Astrocyte (in vitro differentiated cells and primary cell): ENCODE measurements at regions not wholly inside any gene's neighbourhood (a gene's known extent, or its start where the extent isn't known, plus 50 kb on each side); places are given as distances from the start of the nearest gene placed in this dataset.

Experiments used
- DNase-seq: peaks from one replicate; pipeline ENCODE4 v3.0.0-alpha.2; 2010; ENCODE audit warnings: low read depth
- FAIRE-seq: peaks from 2 replicates; lab custom pipeline; 2011; peaks lifted over from hg19 to GRCh38; lab: Jason Lieb, UNC
- H2AFZ ChIP-seq: 2 replicates; pipeline ENCODE4 v1.6.0; 2012; ENCODE audit warnings: low read depth, low read length, inconsistent platforms
- H3K27ac ChIP-seq: 2 replicates; pipeline ENCODE4 v1.5.1; 2011; ENCODE audit warnings: low read depth, low read length, inconsistent platforms
- H3K27me3 ChIP-seq: 2 replicates; pipeline ENCODE4 v1.6.0; 2011; ENCODE audit warnings: low read length, inconsistent platforms; ENCODE audit not compliant: insufficient read depth
- H3K36me3 ChIP-seq: 2 replicates; pipeline ENCODE4 v1.5.1; 2011; ENCODE audit warnings: low read length, inconsistent platforms; ENCODE audit not compliant: insufficient read depth
- H3K4me1 ChIP-seq: 2 replicates; pipeline ENCODE4 v1.5.1; 2011; ENCODE audit warnings: low read length, inconsistent platforms; ENCODE audit not compliant: insufficient read depth
- H3K4me2 ChIP-seq: 2 replicates; pipeline ENCODE4 v1.6.0; 2012; ENCODE audit warnings: low read length, inconsistent platforms
- H3K4me3 ChIP-seq: 2 replicates; pipeline ENCODE4 v1.5.1; 2011; ENCODE audit warnings: low read depth, mild to moderate bottlenecking, low read length, inconsistent platforms; ENCODE audit not compliant: insufficient read depth
- H3K79me2 ChIP-seq: 2 replicates; pipeline ENCODE4 v1.6.0; 2012; ENCODE audit warnings: mild to moderate bottlenecking, low read length, inconsistent platforms; ENCODE audit not compliant: insufficient read depth
- H3K9ac ChIP-seq: 2 replicates; pipeline ENCODE4 v1.6.0; 2012; ENCODE audit warnings: mild to moderate bottlenecking, low read length, inconsistent platforms
- H3K9me3 ChIP-seq: 2 replicates; pipeline ENCODE4 v1.5.1; 2012; ENCODE audit warnings: low read depth, mild to moderate bottlenecking, low read length, inconsistent platforms; ENCODE audit not compliant: insufficient read depth
- H4K20me1 ChIP-seq: 2 replicates; pipeline ENCODE4 v1.6.0; 2012; ENCODE audit warnings: low read length, inconsistent platforms; ENCODE audit not compliant: insufficient read depth
- H3K27ac Mint-ChIP-seq: one replicate; pipeline ENCODE4 v1.8.0; 2021; ENCODE audit warnings: mild to moderate bottlenecking, mixed read lengths; ENCODE audit not compliant: unreplicated experiment
- H3K27me3 Mint-ChIP-seq: one replicate; pipeline ENCODE4 v1.8.0; 2021; ENCODE audit warnings: low read depth, mixed read lengths; ENCODE audit not compliant: unreplicated experiment
- H3K36me3 Mint-ChIP-seq: one replicate; pipeline ENCODE4 v1.8.0; 2021; ENCODE audit warnings: low read depth, mixed read lengths; ENCODE audit not compliant: unreplicated experiment
- H3K4me1 Mint-ChIP-seq: one replicate; pipeline ENCODE4 v1.8.0; 2021; ENCODE audit warnings: low read depth, mixed read lengths; ENCODE audit not compliant: unreplicated experiment
- H3K4me3 Mint-ChIP-seq: one replicate; pipeline ENCODE4 v1.8.0; 2021; ENCODE audit warnings: mild to moderate bottlenecking, moderate library complexity, mixed read lengths; ENCODE audit not compliant: unreplicated experiment
- H3K9me3 Mint-ChIP-seq: one replicate; pipeline ENCODE4 v1.8.0; 2021; ENCODE audit warnings: mild to moderate bottlenecking, mixed read lengths; ENCODE audit not compliant: unreplicated experiment
- EZH2 ChIP-seq: IDR thresholded peaks from 2 replicates; pipeline ENCODE4 v1.6.1; 2012; ENCODE audit warnings: mild to moderate bottlenecking, low read length, inconsistent platforms; ENCODE audit not compliant: insufficient read depth
- TF ChIP-seq, protein P1 (sequence below): IDR thresholded peaks from 2 replicates; pipeline ENCODE4 v1.5.1; 2011; ENCODE audit warnings: low read depth, mild to moderate bottlenecking, inconsistent platforms, low read length, moderate library complexity; ENCODE audit not compliant: insufficient read depth

DNA sequence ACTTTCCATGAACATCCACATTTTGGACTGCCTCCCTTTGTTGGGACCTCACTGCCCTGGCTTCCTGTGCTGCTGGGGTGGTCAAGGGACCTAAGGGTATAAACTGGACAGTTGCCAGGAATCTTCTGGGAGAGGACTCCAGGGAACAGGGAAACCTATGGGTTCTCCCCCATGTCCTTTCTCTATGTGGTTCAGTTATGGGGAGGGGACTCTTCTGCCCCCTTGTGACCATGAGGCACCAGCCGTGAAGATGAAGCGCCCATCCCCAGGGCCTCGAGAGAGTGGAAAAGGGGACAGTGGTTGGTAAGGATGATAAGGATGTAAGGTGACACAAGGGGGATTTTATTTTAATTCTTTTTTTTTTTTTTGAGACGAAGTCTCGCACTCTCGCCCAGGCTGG, 177.0 kb upstream of the TMEM132C start:
- Histone ChIP-seq H2AFZ (no peak overlapping the region), H3K27me3 (peaks cover 10% of the 10 kb centered on the region), H3K9me3 (no peaks in the 10 kb centered on the region), H3K4me2 (no peak overlapping the region), H3K4me1 (no peaks in the 10 kb centered on the region), H3K9ac (no peak overlapping the region), H3K36me3 (no peaks in the 10 kb centered on the region), H4K20me1 (no peaks in the 10 kb centered on the region), H3K79me2 (no peaks in the 10 kb centered on the region), H3K4me3 (no peak overlapping the region), H3K27ac (no peak overlapping the region)
- TF ChIP-seq, protein P1, sequence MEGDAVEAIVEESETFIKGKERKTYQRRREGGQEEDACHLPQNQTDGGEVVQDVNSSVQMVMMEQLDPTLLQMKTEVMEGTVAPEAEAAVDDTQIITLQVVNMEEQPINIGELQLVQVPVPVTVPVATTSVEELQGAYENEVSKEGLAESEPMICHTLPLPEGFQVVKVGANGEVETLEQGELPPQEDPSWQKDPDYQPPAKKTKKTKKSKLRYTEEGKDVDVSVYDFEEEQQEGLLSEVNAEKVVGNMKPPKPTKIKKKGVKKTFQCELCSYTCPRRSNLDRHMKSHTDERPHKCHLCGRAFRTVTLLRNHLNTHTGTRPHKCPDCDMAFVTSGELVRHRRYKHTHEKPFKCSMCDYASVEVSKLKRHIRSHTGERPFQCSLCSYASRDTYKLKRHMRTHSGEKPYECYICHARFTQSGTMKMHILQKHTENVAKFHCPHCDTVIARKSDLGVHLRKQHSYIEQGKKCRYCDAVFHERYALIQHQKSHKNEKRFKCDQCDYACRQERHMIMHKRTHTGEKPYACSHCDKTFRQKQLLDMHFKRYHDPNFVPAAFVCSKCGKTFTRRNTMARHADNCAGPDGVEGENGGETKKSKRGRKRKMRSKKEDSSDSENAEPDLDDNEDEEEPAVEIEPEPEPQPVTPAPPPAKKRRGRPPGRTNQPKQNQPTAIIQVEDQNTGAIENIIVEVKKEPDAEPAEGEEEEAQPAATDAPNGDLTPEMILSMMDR: no peak
- no peak for TF ChIP-seq EZH2
- H3K36me3 Mint-ChIP-seq: no peaks in the 10 kb centered on the region
- peaks cover 17% of the 10 kb centered on the region for H3K9me3 Mint-ChIP-seq
- no peak overlapping the region for H3K4me3 Mint-ChIP-seq
- no peaks in the 10 kb centered on the region for H3K27me3 Mint-ChIP-seq
- FAIRE-seq (no peak), DNase-seq (no peak)
- H3K4me1 Mint-ChIP-seq: no peaks in the 10 kb centered on the region
- H3K27ac Mint-ChIP-seq: no peak overlapping the region

DNA sequence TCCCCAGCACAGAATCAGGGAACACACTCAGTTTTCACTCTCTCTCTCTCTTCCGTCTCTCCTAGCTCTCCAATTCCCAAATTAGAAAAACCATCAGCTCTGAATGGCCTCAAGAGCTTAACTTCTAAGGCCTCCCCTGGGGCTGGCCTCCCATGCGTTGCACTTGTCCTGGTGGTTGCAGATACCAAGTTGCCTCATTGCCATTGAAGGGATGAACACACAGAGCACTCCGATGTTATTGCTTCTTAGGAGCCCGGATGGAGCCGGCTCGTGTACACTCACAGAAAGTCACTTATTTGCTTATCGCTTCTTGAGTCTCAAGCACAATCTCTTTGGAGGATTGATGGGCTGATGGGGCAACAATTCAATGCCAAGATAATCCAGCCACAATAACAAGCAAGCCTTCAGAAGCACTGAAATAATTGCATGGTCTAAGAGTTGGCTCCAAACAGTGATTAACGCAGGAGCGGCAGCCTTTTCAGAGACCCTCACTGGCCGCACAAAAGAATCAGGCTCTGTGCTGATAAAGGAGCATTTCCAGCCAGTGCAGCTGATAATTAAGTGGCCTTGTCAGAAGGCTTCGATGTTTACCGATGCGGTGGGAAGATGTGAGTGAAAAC, 175.8 kb upstream of the TMEM132C start:
- Mint-ChIP-seq H3K9me3 (peaks cover 17% of the 10 kb centered on the region), H3K4me3 (no peak overlapping the region), H3K27me3 (no peaks in the 10 kb centered on the region), H3K36me3 (no peaks in the 10 kb centered on the region), H3K27ac (no peak overlapping the region), H3K4me1 (no peaks in the 10 kb centered on the region)
- peaks cover 10% of the 10 kb centered on the region for H3K27me3 ChIP-seq
- no peaks in the 10 kb centered on the region for H3K9me3 ChIP-seq
- H3K79me2 ChIP-seq: no peaks in the 10 kb centered on the region
- no peak overlapping the region for H2AFZ ChIP-seq
- H3K36me3 ChIP-seq: no peaks in the 10 kb centered on the region
- DNase-seq: no peak
- TF ChIP-seq EZH2: no peak
- TF ChIP-seq, protein P1: no peak
- H3K27ac ChIP-seq: no peak overlapping the region
- FAIRE-seq: no peak
- H3K4me1 ChIP-seq: no peaks in the 10 kb centered on the region
- no peak overlapping the region for H3K4me3 ChIP-seq
- no peaks in the 10 kb centered on the region for H4K20me1 ChIP-seq
- H3K9ac ChIP-seq: no peak overlapping the region
- no peak overlapping the region for H3K4me2 ChIP-seq

DNA sequence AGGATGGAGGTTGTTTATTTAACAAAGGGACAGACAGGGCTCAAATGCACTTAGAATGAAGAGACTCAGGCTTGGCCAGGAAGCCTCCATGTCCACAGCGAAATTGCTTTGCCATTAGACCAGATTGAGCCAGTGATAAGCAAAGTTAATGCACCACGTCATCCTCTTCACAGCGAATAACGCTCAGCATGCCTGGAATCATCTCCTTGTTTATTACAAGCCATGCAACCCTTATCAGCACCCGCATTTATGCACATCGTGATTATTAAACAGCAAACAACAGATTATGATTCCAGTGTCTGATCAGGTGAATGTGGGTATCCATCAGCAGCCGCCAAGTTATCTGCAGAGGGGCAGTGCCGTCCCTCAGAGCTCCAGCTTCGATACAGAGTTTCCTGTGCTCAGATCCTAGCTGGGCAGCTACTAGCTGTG, 175.0 kb upstream of the TMEM132C start:
- FAIRE-seq (no peak), DNase-seq (no peak)
- Mint-ChIP-seq H3K27me3 (no peaks in the 10 kb centered on the region), H3K4me3 (no peak overlapping the region), H3K36me3 (no peaks in the 10 kb centered on the region), H3K4me1 (no peaks in the 10 kb centered on the region), H3K9me3 (peaks cover 17% of the 10 kb centered on the region), H3K27ac (no peak overlapping the region)
- TF ChIP-seq, protein P1: no peak
- TF ChIP-seq EZH2: no peak
- Histone ChIP-seq H3K79me2 (no peaks in the 10 kb centered on the region), H3K4me1 (no peaks in the 10 kb centered on the region), H4K20me1 (no peaks in the 10 kb centered on the region), H3K27ac (no peak overlapping the region), H3K27me3 (peaks cover 10% of the 10 kb centered on the region), H3K9ac (no peak overlapping the region), H3K4me3 (no peak overlapping the region), H3K4me2 (no peak overlapping the region), H3K9me3 (no peaks in the 10 kb centered on the region), H2AFZ (no peak overlapping the region), H3K36me3 (no peaks in the 10 kb centered on the region)
